ENCODE measurements at regions not wholly inside any gene's neighbourhood (a gene's known extent, or its start where the extent isn't known, plus 50 kb on each side); places are given as distances from the start of the nearest gene placed in this dataset.

GRCh38 chr7:153529100-153529499 is 523.1 kb upstream of the DPP6 start:
- intact Hi-C loops (cut with micrococcal nuclease) = no loop called here
- no TSS peak for BruUV-seq (replicated peaks)
- no peaks in the 10 kb centered on the region for H3K27me3 Mint-ChIP-seq (ENCODE audit: insufficient read depth, unreplicated experiment)
- H3K36me3 Mint-ChIP-seq (ENCODE audit: insufficient read depth, unreplicated experiment) = no peaks in the 10 kb centered on the region
- DNase-seq (ENCODE audit: unreplicated experiment) = no peak
- H3K4me3 Mint-ChIP-seq (ENCODE audit: unreplicated experiment) = no peak overlapping the region
- H3K4me1 Mint-ChIP-seq (ENCODE audit: insufficient read depth, unreplicated experiment) = peaks cover 7% of the 10 kb centered on the region
- H3K9me3 Mint-ChIP-seq (ENCODE audit: unreplicated experiment) = peaks cover 9% of the 10 kb centered on the region
- POLR2A ChIA-PET = no interaction called here
- TF ChIP-seq, protein P1, sequence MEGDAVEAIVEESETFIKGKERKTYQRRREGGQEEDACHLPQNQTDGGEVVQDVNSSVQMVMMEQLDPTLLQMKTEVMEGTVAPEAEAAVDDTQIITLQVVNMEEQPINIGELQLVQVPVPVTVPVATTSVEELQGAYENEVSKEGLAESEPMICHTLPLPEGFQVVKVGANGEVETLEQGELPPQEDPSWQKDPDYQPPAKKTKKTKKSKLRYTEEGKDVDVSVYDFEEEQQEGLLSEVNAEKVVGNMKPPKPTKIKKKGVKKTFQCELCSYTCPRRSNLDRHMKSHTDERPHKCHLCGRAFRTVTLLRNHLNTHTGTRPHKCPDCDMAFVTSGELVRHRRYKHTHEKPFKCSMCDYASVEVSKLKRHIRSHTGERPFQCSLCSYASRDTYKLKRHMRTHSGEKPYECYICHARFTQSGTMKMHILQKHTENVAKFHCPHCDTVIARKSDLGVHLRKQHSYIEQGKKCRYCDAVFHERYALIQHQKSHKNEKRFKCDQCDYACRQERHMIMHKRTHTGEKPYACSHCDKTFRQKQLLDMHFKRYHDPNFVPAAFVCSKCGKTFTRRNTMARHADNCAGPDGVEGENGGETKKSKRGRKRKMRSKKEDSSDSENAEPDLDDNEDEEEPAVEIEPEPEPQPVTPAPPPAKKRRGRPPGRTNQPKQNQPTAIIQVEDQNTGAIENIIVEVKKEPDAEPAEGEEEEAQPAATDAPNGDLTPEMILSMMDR (IDR thresholded peaks at IDR 0.05; ENCODE audit: unreplicated experiment) = no peak
- CTCF ChIA-PET = no interaction called here
- no peak overlapping the region for H3K27ac Mint-ChIP-seq (ENCODE audit: low read depth, unreplicated experiment)

GRCh38 chr7:153529651-153530165 is 522.5 kb upstream of the DPP6 start:
- no TSS peak for BruUV-seq (replicated peaks)
- CTCF ChIA-PET = interaction anchor here (0.6 kb wide), 1 partner anchor 126 kb away, joined by 3 read pairs; no protein-coding TSS in a partner anchor
- Mint-ChIP-seq H3K9me3 (ENCODE audit: unreplicated experiment) (peaks cover 9% of the 10 kb centered on the region), H3K36me3 (ENCODE audit: insufficient read depth, unreplicated experiment) (no peaks in the 10 kb centered on the region), H3K27me3 (ENCODE audit: insufficient read depth, unreplicated experiment) (no peaks in the 10 kb centered on the region), H3K27ac (ENCODE audit: low read depth, unreplicated experiment) (no peak overlapping the region), H3K4me1 (ENCODE audit: insufficient read depth, unreplicated experiment) (peaks cover under 1% of the 10 kb centered on the region), H3K4me3 (ENCODE audit: unreplicated experiment) (no peak overlapping the region)
- no peak for DNase-seq (ENCODE audit: unreplicated experiment)
- intact Hi-C loops (cut with micrococcal nuclease) = no loop called here
- POLR2A ChIA-PET = no interaction called here
- TF ChIP-seq, protein P1 (IDR thresholded peaks at IDR 0.05; ENCODE audit: unreplicated experiment) = no peak

- Mint-ChIP-seq H3K36me3 (ENCODE audit: insufficient read depth, unreplicated experiment) (no peaks in the 10 kb centered on the region), H3K4me1 (ENCODE audit: insufficient read depth, unreplicated experiment) (no peaks in the 10 kb centered on the region), H3K27ac (ENCODE audit: low read depth, unreplicated experiment) (no peak overlapping the region), H3K9me3 (ENCODE audit: unreplicated experiment) (peaks cover 9% of the 10 kb centered on the region), H3K27me3 (ENCODE audit: insufficient read depth, unreplicated experiment) (no peaks in the 10 kb centered on the region), H3K4me3 (ENCODE audit: unreplicated experiment) (no peak overlapping the region)
- CTCF ChIA-PET = no interaction called here
- BruUV-seq (replicated peaks) = no TSS peak
- POLR2A ChIA-PET = no interaction called here
- TF ChIP-seq, protein P1 (IDR thresholded peaks at IDR 0.05; ENCODE audit: unreplicated experiment) = no peak
- intact Hi-C loops (cut with micrococcal nuclease) = no loop called here
- DNase-seq (ENCODE audit: unreplicated experiment) = no peak
These were observed 521.8 kb upstream of the DPP6 start for GRCh38 chr7:153530441-153530840.

GRCh38 chr7:153532326-153532725 is 519.9 kb upstream of the DPP6 start:
- no peak for DNase-seq (ENCODE audit: unreplicated experiment)
- TF ChIP-seq, protein P1 (IDR thresholded peaks at IDR 0.05; ENCODE audit: unreplicated experiment) = no peak
- no peak overlapping the region for H3K27ac Mint-ChIP-seq (ENCODE audit: low read depth, unreplicated experiment)
- POLR2A ChIA-PET = no interaction called here
- H3K4me1 Mint-ChIP-seq (ENCODE audit: insufficient read depth, unreplicated experiment) = no peaks in the 10 kb centered on the region
- CTCF ChIA-PET = no interaction called here
- no TSS peak for BruUV-seq (replicated peaks)
- H3K9me3 Mint-ChIP-seq (ENCODE audit: unreplicated experiment) = peaks cover 9% of the 10 kb centered on the region
- no peaks in the 10 kb centered on the region for H3K36me3 Mint-ChIP-seq (ENCODE audit: insufficient read depth, unreplicated experiment)
- no peak overlapping the region for H3K4me3 Mint-ChIP-seq (ENCODE audit: unreplicated experiment)
- intact Hi-C loops (cut with micrococcal nuclease) = no loop called here
- no peaks in the 10 kb centered on the region for H3K27me3 Mint-ChIP-seq (ENCODE audit: insufficient read depth, unreplicated experiment)
